HepG2 (cell line): ENCODE measurements at regions not wholly inside any gene's neighbourhood (a gene's known extent, or its start where the extent isn't known, plus 50 kb on each side); places are given as distances from the start of the nearest gene placed in this dataset.

Experiments
- ATAC-seq: fragments of 200-7000 bp; cut with Tn5 transposase; 3 replicates; pipeline ENCODE4 v1.9.1; 2020; ENCODE audit warnings: mild to moderate bottlenecking, moderate library complexity
- BruUV-seq: library from RNA; stranded (reverse); fragments of 400-500 nt; replicated peaks from 2 replicates; lab custom pipeline; 2021; lab: Mats Ljungman, UMichigan
- CTCF ChIA-PET: fragments of 300-600 bp; formaldehyde crosslinking; extraction: SDS; loops from one replicate; lab custom pipeline; 2021; ENCODE audit warnings: low total read pairs, inconsistent platforms, low intra/inter-chr PET ratio; lab: Yijun Ruan, JAX
- POLR2A ChIA-PET: fragments of 350-600 bp; sonication (Branson Sonifier 250); formaldehyde crosslinking; loops from one replicate; lab custom pipeline; 2020; ENCODE audit warnings: antibody characterized with exemption, inconsistent platforms; lab: Yijun Ruan, JAX
- DNase-seq: peaks from one replicate; pipeline ENCODE4 v3.0.0-alpha.2; 2015; ENCODE audit warnings: low spot score
- FAIRE-seq: peaks from 3 replicates; lab custom pipeline; 2011; peaks lifted over from hg19 to GRCh38; lab: Jason Lieb, UNC
- H2AFZ ChIP-seq: one replicate; pipeline ENCODE4 v1.6.1; 2011; ENCODE audit warnings: low read length, inconsistent platforms
- H3K27ac ChIP-seq: fragments of 300-600 bp; 3 replicates; pipeline ENCODE4 v1.8.0; 2011; ENCODE audit warnings: mixed run types, mild to moderate bottlenecking, mixed read lengths, low read length, inconsistent platforms; ENCODE audit not compliant: insufficient read depth; ENCODE audit errors: extremely low read length
- H3K27me3 ChIP-seq, 2 experiments: fragments of 200-600 bp in 1 of 2; 2 replicates in 1 of 2; 3 replicates in 1 of 2; pipeline versions ENCODE4 v1.6.0 to v1.8.0; 2011; ENCODE audit warnings: low read length in 2 of 2, mild to moderate bottlenecking in 2 of 2, moderate library complexity in 2 of 2, inconsistent platforms in 1 of 2; ENCODE audit not compliant: insufficient read depth in 2 of 2, control insufficient read depth in 1 of 2
- H3K36me3 ChIP-seq, 2 experiments: fragments of 200-600 bp in 1 of 2; replicated peaks in 1 of 2; 2 replicates in 1 of 2; 3 replicates in 1 of 2; pipeline versions ENCODE4 v1.5.1 to v1.8.0; 2011; ENCODE audit warnings: low read length in 2 of 2, inconsistent platforms in 1 of 2; ENCODE audit not compliant: insufficient read depth in 2 of 2, control insufficient read depth in 1 of 2
- H3K4me1 ChIP-seq: 2 replicates; pipeline ENCODE4 v1.5.1; 2012; ENCODE audit warnings: low read length, inconsistent platforms; ENCODE audit not compliant: insufficient read depth
- H3K4me2 ChIP-seq: 2 replicates; pipeline ENCODE4 v1.6.0; 2011; ENCODE audit warnings: low read depth, low read length, inconsistent platforms
- H3K4me3 ChIP-seq, 3 experiments: fragments of 200-600 bp in 1 of 3; sonication (generic), shearing (Covaris generic) in 1 of 3; replicated peaks in 1 of 3; 2 replicates each; pipeline ENCODE4 v1.5.1; 2011 to 2016; ENCODE audit warnings: low read length in 3 of 3, inconsistent platforms in 2 of 3, low read depth in 2 of 3, mild to moderate bottlenecking in 2 of 3, control low read depth in 1 of 3, mixed read lengths in 1 of 3; ENCODE audit not compliant: insufficient read depth in 1 of 3
- H3K79me2 ChIP-seq: one replicate; pipeline ENCODE4 v1.6.1; 2011; ENCODE audit warnings: low read length, inconsistent platforms; ENCODE audit not compliant: insufficient read depth
- H3K9ac ChIP-seq: 2 replicates; pipeline ENCODE4 v1.6.0; 2011; ENCODE audit warnings: mild to moderate bottlenecking, low read depth, low read length, inconsistent platforms; ENCODE audit not compliant: insufficient read depth
- H3K9me3 ChIP-seq: 2 replicates; pipeline ENCODE4 v1.5.1; 2012; ENCODE audit warnings: mild to moderate bottlenecking, low read length
- H4K20me1 ChIP-seq: 2 replicates; pipeline ENCODE4 v1.6.0; 2011; ENCODE audit warnings: inconsistent platforms, mild to moderate bottlenecking, low read length, moderate library complexity; ENCODE audit not compliant: insufficient read depth
- CAMTA2 ChIP-seq: sonication (generic); formaldehyde crosslinking; IDR thresholded peaks from 2 replicates; pipeline ENCODE4 v1.4.0; 2020; ENCODE audit warnings: mild to moderate bottlenecking, missing genetic modification reagents, borderline replicate concordance
- CBFB ChIP-seq: sonication (generic); formaldehyde crosslinking; IDR thresholded peaks from 2 replicates; pipeline ENCODE4 v1.4.0; 2020; ENCODE audit warnings: missing genetic modification reagents
- IKZF5 ChIP-seq: IDR thresholded peaks from 2 replicates; pipeline ENCODE4 v1.6.1; 2018; ENCODE audit warnings: missing genetic modification reagents, mild to moderate bottlenecking, missing compliant biosample characterization
- MATR3 ChIP-seq: sonication (generic); formaldehyde crosslinking; IDR thresholded peaks from 2 replicates; pipeline ENCODE4 v1.4.0; 2020; ENCODE audit warnings: missing genetic modification reagents
- NCOR1 ChIP-seq: fragments of 200-600 bp; sonication (generic); IDR thresholded peaks from 2 replicates; pipeline ENCODE4 v1.7.0; 2017; ENCODE audit warnings: antibody characterized with exemption, low read length, borderline replicate concordance
- RBM39 ChIP-seq: fragments of 200-400 bp; formaldehyde crosslinking; IDR thresholded peaks from one replicate; pipeline ENCODE4 v1.6.1; 2018; ENCODE audit warnings: antibody characterized with exemption, mild to moderate bottlenecking, low read depth, low read length; ENCODE audit not compliant: poor library complexity, severe bottlenecking
- RNF219 ChIP-seq: sonication (generic); formaldehyde crosslinking; IDR thresholded peaks from 2 replicates; pipeline ENCODE4 v1.5.0; 2020; ENCODE audit warnings: mild to moderate bottlenecking, missing genetic modification reagents
- ZFYVE20 ChIP-seq: sonication (generic); formaldehyde crosslinking; IDR thresholded peaks from 2 replicates; pipeline ENCODE4 v1.8.0; 2023; ENCODE audit warnings: low read depth, mild to moderate bottlenecking, moderate library complexity, missing genetic modification reagents, borderline replicate concordance
- ZNF143 ChIP-seq: sonication (generic); formaldehyde crosslinking; IDR thresholded peaks from 2 replicates; pipeline ENCODE4 v1.4.0; 2020; ENCODE audit warnings: missing genetic modification reagents
- ZNF33B ChIP-seq: sonication (generic); formaldehyde crosslinking; IDR thresholded peaks from 2 replicates; pipeline ENCODE4 v1.5.1; 2020; ENCODE audit warnings: mild to moderate bottlenecking, missing genetic modification reagents
- ZNF720 ChIP-seq: sonication (generic); formaldehyde crosslinking; IDR thresholded peaks from 2 replicates; pipeline ENCODE4 v1.4.0; 2020; ENCODE audit warnings: missing genetic modification reagents
- ZSCAN31 ChIP-seq: sonication (generic); formaldehyde crosslinking; IDR thresholded peaks from 2 replicates; pipeline ENCODE4 v1.5.0; 2020; ENCODE audit warnings: low read depth, mild to moderate bottlenecking, missing genetic modification reagents
- WGBS: methylation state at CpG from one replicate; pipeline ENCODE4 v1.1.6; 2017; ENCODE audit warnings: low lambda C conversion rate; 5-methylcytosine and 5-hydroxymethylcytosine counted together
- in situ Hi-C: cut with HindIII; loops from 2 replicates; pipeline ENCODE4 v1.10.0; 2017; ENCODE audit warnings: low pct_unique_long_range_greater_than_20kb; ENCODE audit not compliant: extremely low pct_ligation_motif_present
- intact Hi-C: fragments of 100-400 bp; cut with micrococcal nuclease; formaldehyde crosslinking; loops from one replicate; pipeline ENCODE4 v1.10.0; 2022; ENCODE audit not compliant: unreplicated experiment
- TF ChIP-seq, protein P1 (sequence below): sonication (generic); formaldehyde crosslinking; IDR thresholded peaks from 2 replicates; pipeline ENCODE4 v1.4.0; 2020; ENCODE audit warnings: missing genetic modification reagents
- TF ChIP-seq, protein P2 (sequence below): sonication (generic); formaldehyde crosslinking; IDR thresholded peaks from 2 replicates; pipeline ENCODE4 v1.4.0; 2020; ENCODE audit warnings: missing genetic modification reagents

DNA sequence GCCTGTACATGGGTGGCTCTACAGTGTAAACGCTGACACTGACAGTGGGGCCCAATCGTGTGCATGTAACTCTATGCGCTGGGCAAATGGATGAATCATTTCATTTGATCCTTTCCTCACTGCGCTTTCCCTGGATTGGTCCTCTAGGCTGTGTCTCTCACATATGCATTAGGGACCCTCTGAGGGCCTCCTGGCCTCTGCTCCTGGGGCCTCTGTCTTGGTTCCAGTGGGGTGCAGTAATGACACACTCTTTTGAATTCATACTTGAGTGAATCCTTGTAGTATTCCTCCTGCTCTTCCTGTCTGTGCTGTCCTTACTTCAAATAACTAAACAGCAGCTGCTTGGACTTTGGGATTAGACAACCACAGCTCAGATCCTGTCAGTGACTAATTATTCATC is 176.5 kb upstream of the ADO start:
- H3K27me3 ChIP-seq: 0 out of 5 replicates have a peak, but pooled peaks cover 0 to 1% of the 10 kb centered on the region in 2 experiments
- no peaks in the 10 kb centered on the region for H3K36me3 ChIP-seq
- in situ Hi-C loops: no loop called here
- FAIRE-seq (no peak), DNase-seq (no peak), ATAC-seq (no peak)
- TF ChIP-seq, protein P1, sequence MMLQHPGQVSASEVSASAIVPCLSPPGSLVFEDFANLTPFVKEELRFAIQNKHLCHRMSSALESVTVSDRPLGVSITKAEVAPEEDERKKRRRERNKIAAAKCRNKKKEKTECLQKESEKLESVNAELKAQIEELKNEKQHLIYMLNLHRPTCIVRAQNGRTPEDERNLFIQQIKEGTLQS (CRISPR knock-in tag): no peak
- TF ChIP-seq ZFYVE20 (CRISPR knock-in tag) (no peak), CAMTA2 (CRISPR knock-in tag) (no peak), ZSCAN31 (CRISPR knock-in tag) (no peak)
- H3K79me2 ChIP-seq: no peaks in the 10 kb centered on the region
- no TSS peak for BruUV-seq
- intact Hi-C loops: no loop called here
- no peaks in the 10 kb centered on the region for H3K9me3 ChIP-seq
- POLR2A ChIA-PET: no interaction called here
- CTCF ChIA-PET: no interaction called here
- H3K9ac ChIP-seq: no peak overlapping the region
- H3K27ac ChIP-seq: no peak overlapping the region
- H3K4me3 ChIP-seq: no peak overlapping the region
- 50% methylated on average over 4 of the region's 4 CpGs for WGBS
- no peak overlapping the region for H3K4me2 ChIP-seq
- H2AFZ ChIP-seq: no peak overlapping the region
- H4K20me1 ChIP-seq: no peaks in the 10 kb centered on the region
- peaks cover 11% of the 10 kb centered on the region for H3K4me1 ChIP-seq

GRCh38 chr10:62631241-62631640 is 173.3 kb upstream of the ADO start:
- DNase-seq (no peak), FAIRE-seq (no peak), ATAC-seq (no peak)
- intact Hi-C loops: no loop called here
- WGBS: 70% methylated on average over 1 of the region's 1 CpG
- Histone ChIP-seq H2AFZ (no peak overlapping the region), H3K4me2 (no peak overlapping the region), H3K27me3 (0 out of 5 replicates have a peak, but pooled peaks cover 0 to 1% of the 10 kb centered on the region in 2 experiments), H4K20me1 (no peaks in the 10 kb centered on the region), H3K79me2 (no peaks in the 10 kb centered on the region), H3K27ac (no peak overlapping the region), H3K4me1 (no peaks in the 10 kb centered on the region), H3K4me3 (no peak overlapping the region), H3K9me3 (no peaks in the 10 kb centered on the region), H3K9ac (no peak overlapping the region), H3K36me3 (no peaks in the 10 kb centered on the region)
- in situ Hi-C loops: no loop called here
- CTCF ChIA-PET: no interaction called here
- POLR2A ChIA-PET: no interaction called here
- no TSS peak for BruUV-seq
- TF ChIP-seq MATR3 (CRISPR knock-in tag) (no peak), ZNF720 (CRISPR knock-in tag) (no peak), CBFB (CRISPR knock-in tag) (no peak), ZNF33B (no peak), NCOR1 (no peak), RNF219 (CRISPR knock-in tag) (no peak), ZNF143 (CRISPR knock-in tag) (no peak), RBM39 (no peak), IKZF5 (CRISPR knock-in tag) (no peak)
- TF ChIP-seq, protein P2, sequence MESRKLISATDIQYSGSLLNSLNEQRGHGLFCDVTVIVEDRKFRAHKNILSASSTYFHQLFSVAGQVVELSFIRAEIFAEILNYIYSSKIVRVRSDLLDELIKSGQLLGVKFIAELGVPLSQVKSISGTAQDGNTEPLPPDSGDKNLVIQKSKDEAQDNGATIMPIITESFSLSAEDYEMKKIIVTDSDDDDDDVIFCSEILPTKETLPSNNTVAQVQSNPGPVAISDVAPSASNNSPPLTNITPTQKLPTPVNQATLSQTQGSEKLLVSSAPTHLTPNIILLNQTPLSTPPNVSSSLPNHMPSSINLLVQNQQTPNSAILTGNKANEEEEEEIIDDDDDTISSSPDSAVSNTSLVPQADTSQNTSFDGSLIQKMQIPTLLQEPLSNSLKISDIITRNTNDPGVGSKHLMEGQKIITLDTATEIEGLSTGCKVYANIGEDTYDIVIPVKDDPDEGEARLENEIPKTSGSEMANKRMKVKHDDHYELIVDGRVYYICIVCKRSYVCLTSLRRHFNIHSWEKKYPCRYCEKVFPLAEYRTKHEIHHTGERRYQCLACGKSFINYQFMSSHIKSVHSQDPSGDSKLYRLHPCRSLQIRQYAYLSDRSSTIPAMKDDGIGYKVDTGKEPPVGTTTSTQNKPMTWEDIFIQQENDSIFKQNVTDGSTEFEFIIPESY (CRISPR knock-in tag): no peak
